ENCODE measurements at regions not wholly inside any gene's neighbourhood (a gene's known extent, or its start where the extent isn't known, plus 50 kb on each side); places are given as distances from the start of the nearest gene placed in this dataset.
A peak's percentile ranks its signal among the peaks of the same experiment; 100 is the strongest.
"Not testable (repeated sequence)": the region's sequence is repeated elsewhere in the genome, so short reads cannot be mapped to it uniquely, and the experiment has no call there.

GRCh38 chr10:108685863-108686531 is 1237.3 kb downstream of the XPNPEP1 start:
- no peak for DNase-seq

- no peak for DNase-seq
These were observed 1238.9 kb downstream of the XPNPEP1 start for GRCh38 chr10:108684431-108684830.

- no peak for DNase-seq
These were observed 1249.6 kb downstream of the XPNPEP1 start for GRCh38 chr10:108673741-108674140.

- no peak for DNase-seq
These were observed 1259.7 kb downstream of the XPNPEP1 start for GRCh38 chr10:108663587-108663986.

- DNase-seq, result no peak
These were observed 1260.3 kb downstream of the XPNPEP1 start for GRCh38 chr10:108662975-108663374.

- DNase-seq, result no peak
These were observed 1268.3 kb downstream of the XPNPEP1 start for GRCh38 chr10:108655057-108655456.

- no peak for DNase-seq
These were observed 1269.8 kb downstream of the XPNPEP1 start for GRCh38 chr10:108653531-108653930.

GRCh38 chr10:108639010-108639409 is 1284.3 kb downstream of the XPNPEP1 start:
- peak in 1 of 2 donors; percentile 28 for DNase-seq

GRCh38 chr10:108638225-108638624 is 1285.1 kb downstream of the XPNPEP1 start:
- DNase-seq, result no peak

GRCh38 chr10:108633046-108633445 is 1290.3 kb downstream of the XPNPEP1 start:
- no peak for DNase-seq

- peak in 1 of 2 donors; percentile 41 for DNase-seq
These were observed 1291.2 kb downstream of the XPNPEP1 start for GRCh38 chr10:108632144-108632543.

- no peak for DNase-seq
These were observed 1292.0 kb downstream of the XPNPEP1 start for GRCh38 chr10:108631332-108631731.

- no peak for DNase-seq
These were observed 1293.5 kb downstream of the XPNPEP1 start for GRCh38 chr10:108629834-108630233.

GRCh38 chr10:108624052-108624451 is 1299.3 kb downstream of the XPNPEP1 start:
- DNase-seq, result no peak

- DNase-seq, result no peak
These were observed 1302.3 kb downstream of the XPNPEP1 start for GRCh38 chr10:108620821-108621534.

- DNase-seq, result no peak
These were observed 1306.6 kb downstream of the XPNPEP1 start for GRCh38 chr10:108616559-108617285.

- no peak for DNase-seq
These were observed 1307.6 kb downstream of the XPNPEP1 start for GRCh38 chr10:108615576-108616320.

- no peak for DNase-seq
These were observed 1310.8 kb downstream of the XPNPEP1 start for GRCh38 chr10:108612485-108612884.

- no peak for DNase-seq
These were observed 1314.5 kb downstream of the XPNPEP1 start for GRCh38 chr10:108608860-108609259.

GRCh38 chr10:108601851-108602250 is 1321.5 kb downstream of the XPNPEP1 start:
- no peak for DNase-seq

- DNase-seq, result not testable (repeated sequence)
These were observed 1322.8 kb downstream of the XPNPEP1 start for GRCh38 chr10:108600511-108600910.

- not testable (repeated sequence) for DNase-seq
These were observed 1324.0 kb downstream of the XPNPEP1 start for GRCh38 chr10:108599317-108599716.
